ENCODE measurements at regions not wholly inside any gene's neighbourhood (a gene's known extent, or its start where the extent isn't known, plus 50 kb on each side); places are given as distances from the start of the nearest gene placed in this dataset.
A peak's percentile ranks its signal among the peaks of the same experiment; 100 is the strongest.

- H3K4me3 ChIP-seq (ENCODE audit: low read depth, low read length) = no peak overlapping the region
- no peak for DNase-seq (ENCODE audit: low read depth)
- no peak for TF ChIP-seq CTCF (IDR thresholded peaks at IDR 0.05; ENCODE audit: low read depth, low read length, missing control alignments)
Observed at GRCh38 chr2:75810611-75811330, 100.1 kb upstream of the GCFC2 start.

GRCh38 chr2:75808793-75809535 is 98.2 kb upstream of the GCFC2 start:
- DNase-seq (ENCODE audit: low read depth) = no peak
- H3K4me3 ChIP-seq (ENCODE audit: low read depth, low read length) = no peak overlapping the region
- TF ChIP-seq CTCF (IDR thresholded peaks at IDR 0.05; ENCODE audit: low read depth, low read length, missing control alignments) = no peak

DNA sequence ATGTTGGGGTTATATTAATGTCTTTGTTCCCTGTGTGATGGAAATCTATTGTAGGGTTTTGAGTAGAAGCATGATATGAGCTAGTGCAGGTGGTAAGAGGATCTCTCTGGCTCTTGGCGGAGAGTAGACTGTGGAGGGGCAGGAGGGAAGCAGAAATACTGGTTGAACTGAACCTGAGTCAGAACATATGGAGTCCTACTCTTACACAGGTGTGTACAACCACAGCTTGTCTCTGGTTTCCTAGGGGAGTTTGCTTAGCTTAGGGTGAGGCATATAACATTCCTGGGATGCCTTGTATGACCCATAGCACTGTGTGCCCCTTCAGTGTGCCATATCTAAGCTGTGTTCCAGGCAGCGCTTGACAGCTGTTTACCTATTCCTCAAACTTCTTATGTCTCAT is 97.3 kb upstream of the GCFC2 start:
- TF ChIP-seq CTCF (IDR thresholded peaks at IDR 0.05; ENCODE audit: low read depth, low read length, missing control alignments) = no peak
- no peak overlapping the region for H3K4me3 ChIP-seq (ENCODE audit: low read depth, low read length)
- no peak for DNase-seq (ENCODE audit: low read depth)

DNA sequence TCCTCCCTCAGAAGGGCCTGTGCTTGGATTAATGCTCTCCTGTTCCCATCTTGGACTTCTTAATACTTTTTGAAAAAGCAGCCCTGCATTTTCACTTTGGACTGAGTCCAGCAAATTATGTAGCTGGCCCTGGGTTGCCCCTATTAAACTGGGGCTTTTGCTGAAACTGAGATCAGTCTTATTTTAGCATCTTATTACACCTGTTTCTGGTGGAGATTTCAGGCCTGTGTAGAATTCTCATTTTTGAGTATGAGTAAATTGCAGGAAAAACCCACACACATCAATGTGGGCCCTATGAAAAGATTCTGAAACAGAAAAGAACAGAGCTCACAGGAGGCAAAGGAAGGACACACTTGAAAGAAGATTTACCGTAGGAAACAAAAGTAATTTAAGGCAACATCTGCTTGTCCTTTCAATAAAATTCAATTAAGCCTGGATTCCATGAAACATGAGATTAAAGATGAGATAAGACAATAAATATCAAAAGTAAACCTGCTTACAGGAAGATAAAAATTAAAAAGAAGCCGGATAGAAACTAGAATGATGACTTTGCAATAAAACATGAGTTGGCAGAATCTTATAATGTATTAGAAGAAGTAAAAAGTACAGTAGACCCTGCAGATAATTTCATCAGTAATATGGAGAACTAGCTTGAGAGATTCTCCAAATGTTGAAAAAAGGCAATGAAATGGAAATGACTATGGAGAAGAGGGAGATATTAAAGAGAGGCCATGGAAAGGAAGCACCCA is 90.7 kb upstream of the GCFC2 start:
- no peak for TF ChIP-seq CTCF (IDR thresholded peaks at IDR 0.05; ENCODE audit: low read depth, low read length, missing control alignments)
- peak overlapping the region; percentile 43; the same call in 1 of the 2 replicates for H3K4me3 ChIP-seq (ENCODE audit: low read depth, low read length)
- no peak for DNase-seq (ENCODE audit: low read depth)

DNA sequence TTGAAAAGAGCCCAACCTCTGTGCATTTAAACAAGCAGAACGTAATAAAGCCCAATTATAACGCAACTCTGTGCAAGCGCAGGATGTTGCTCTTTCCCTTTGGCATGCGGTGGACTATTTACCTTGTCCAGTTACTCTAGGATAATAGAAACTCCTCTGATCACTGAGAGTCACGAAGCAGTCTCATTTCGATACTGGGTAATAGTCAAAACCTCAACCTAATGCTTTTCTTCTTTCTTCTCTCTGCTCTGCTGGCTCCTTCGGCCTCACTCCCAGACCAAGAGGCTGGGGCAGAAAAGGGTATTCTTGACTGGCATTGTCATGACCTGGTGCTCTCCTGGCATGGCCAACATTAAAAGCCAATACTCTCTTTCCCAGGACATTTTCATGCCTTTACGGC is 89.7 kb upstream of the GCFC2 start:
- peak overlapping the region; percentile 43 for H3K4me3 ChIP-seq (ENCODE audit: low read depth, low read length)
- no peak for DNase-seq (ENCODE audit: low read depth)
- TF ChIP-seq CTCF (IDR thresholded peaks at IDR 0.05; ENCODE audit: low read depth, low read length, missing control alignments) = no peak

DNA sequence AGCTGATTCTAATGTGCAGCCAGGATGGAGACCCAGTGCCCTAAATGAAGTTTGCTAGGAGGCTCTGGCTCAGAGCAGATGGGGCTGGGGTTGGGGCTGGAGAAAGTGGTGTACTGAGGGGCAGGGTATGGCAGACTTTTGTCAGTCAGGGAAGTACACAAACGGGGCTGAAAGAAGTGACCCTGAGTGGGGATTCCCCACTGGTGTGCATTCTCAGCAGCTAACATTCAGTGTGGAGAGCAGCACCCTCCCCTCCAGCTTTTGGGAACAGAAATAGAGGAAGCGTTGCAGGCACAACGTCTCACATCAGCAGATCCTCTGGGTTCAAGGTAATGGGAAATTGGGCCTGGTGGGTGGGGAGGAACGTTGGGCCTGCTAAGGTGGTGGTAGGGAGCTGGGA is 89.1 kb upstream of the GCFC2 start:
- peak overlapping the region; percentile 4; the same call in 1 of the 2 replicates for H3K4me3 ChIP-seq (ENCODE audit: low read depth, low read length)
- DNase-seq (ENCODE audit: low read depth) = no peak

More for the DNA sequence above, 89.1 kb upstream of the GCFC2 start:
- TF ChIP-seq CTCF (IDR thresholded peaks at IDR 0.05; ENCODE audit: low read depth, low read length, missing control alignments) = no peak
